Ovary (tissue), 7 donors: ENCODE measurements at regions not wholly inside any gene's neighbourhood (a gene's known extent, or its start where the extent isn't known, plus 50 kb on each side); places are given as distances from the start of the nearest gene placed in this dataset.

Experiments used
- DNase-seq, 5 donors: peaks; one replicate each; pipeline ENCODE4 v3.0.0-alpha.2; 2019 to 2020
- H3K27ac ChIP-seq, 2 donors: fragments of 200-600 bp; one replicate each; pipeline versions ENCODE4 v1.5.1 to v1.8.0; 2019 to 2022
- H3K27me3 ChIP-seq: fragments of 200-600 bp; one replicate; pipeline ENCODE4 v1.8.0; 2022
- H3K36me3 ChIP-seq: fragments of 200-600 bp; sonication (generic); one replicate; pipeline ENCODE4 v1.5.1; 2019
- H3K4me1 ChIP-seq: one replicate; pipeline ENCODE4 v1.8.1; 2013; ENCODE audit warnings: mild to moderate bottlenecking, moderate library complexity; ENCODE audit not compliant: insufficient read depth
- H3K4me3 ChIP-seq: fragments of 200-600 bp; sonication (generic); one replicate; pipeline ENCODE4 v1.5.1; 2017
- H3K9me3 ChIP-seq, 2 donors: fragments of 200-600 bp in 1 of 2; sonication (generic) in 1 of 2; one replicate each; pipeline versions ENCODE4 v1.5.1 to v1.8.1; 2013 to 2019; ENCODE audit warnings: mild to moderate bottlenecking in 1 of 2, moderate library complexity in 1 of 2
- CTCF ChIP-seq, 3 donors: fragments of 450-650 bp in 2 of 3; fragments of 200-600 bp in 1 of 3; IDR thresholded peaks; one replicate each; pipeline versions ENCODE4 v1.5.1 to v1.8.0; 2016 to 2022; ENCODE audit warnings: antibody characterized with exemption in 3 of 3, mild to moderate bottlenecking in 1 of 3
- EP300 ChIP-seq: sonication (generic); formaldehyde crosslinking; IDR thresholded peaks from one replicate; pipeline ENCODE4 v1.6.1; 2017; ENCODE audit warnings: antibody characterized with exemption
- POLR2A ChIP-seq: fragments of 450-650 bp; IDR thresholded peaks from one replicate; pipeline ENCODE4 v1.6.1; 2017; ENCODE audit warnings: antibody characterized with exemption, mild to moderate bottlenecking, moderate library complexity
- WGBS, 3 donors: extraction: QIAGEN DNeasy Blood & Tissue Kit in 1 of 3; methylation state at CpG; one replicate each; pipeline versions ENCODE4 v1.1.5 to v1.1.7; 2013 to 2017; 5-methylcytosine and 5-hydroxymethylcytosine counted together
- intact Hi-C, 4 donors: fragments of 100-400 bp; cut with DNase I; formaldehyde crosslinking; loops; one replicate each; pipeline versions ENCODE4 v1.11.0 to v1.15.1; 2022 to 2023
- donor health status: DM: no; HTN: no; CAD: no; lungs with moderate emphysema.
- donor health status: DM: no; HTN: no; CAD: no.
- donor health status: Bipolar disorder and iron deficiency.
- donor health status: DM: no; HTN: no; CAD: no.
- donor health status: DM: yes; HTN: yes; CAD: no.

- intact Hi-C loops = no loop called here
- TF ChIP-seq CTCF (IDR thresholded peaks at IDR 0.05) (no peak), POLR2A (no peak), EP300 (no peak)
These were observed 261.7 kb downstream of the NPHP4 start for GRCh38 chr1:5730272-5731109.

GRCh38 chr1:5729636-5730145, 262.5 kb downstream of the NPHP4 start:
- TF ChIP-seq CTCF (IDR thresholded peaks at IDR 0.05) (no peak), POLR2A (no peak), EP300 (no peak)
- Histone ChIP-seq H3K4me1 (no peaks in the 10 kb centered on the region), H3K27ac (no peak overlapping the region), H3K9me3 (no peaks in the 10 kb centered on the region), H3K27me3 (no peaks in the 10 kb centered on the region), H3K4me3 (no peak overlapping the region), H3K36me3 (no peaks in the 10 kb centered on the region)
- WGBS, 3 donors = 89 to 95% (median 93%) methylated on average over 4 of the region's 4 CpGs
- DNase-seq = no peak
- intact Hi-C loops = no loop called here

More at GRCh38 chr1:5730272-5731109, 261.7 kb downstream of the NPHP4 start:
- H3K9me3 ChIP-seq = no peaks in the 10 kb centered on the region
- no peaks in the 10 kb centered on the region for H3K27me3 ChIP-seq
- H3K4me3 ChIP-seq = no peak overlapping the region
- DNase-seq = no peak
- no peaks in the 10 kb centered on the region for H3K4me1 ChIP-seq
- no peak overlapping the region for H3K27ac ChIP-seq
- 87 to 92% (median 90%) methylated on average over 15 to 16 of the region's 16 CpGs for WGBS, 3 donors
- H3K36me3 ChIP-seq = no peaks in the 10 kb centered on the region

- Histone ChIP-seq H3K4me1 (no peaks in the 10 kb centered on the region), H3K9me3 (no peaks in the 10 kb centered on the region), H3K27me3 (no peaks in the 10 kb centered on the region), H3K27ac (no peak overlapping the region), H3K4me3 (no peak overlapping the region), H3K36me3 (no peaks in the 10 kb centered on the region)
- WGBS, 3 donors = 68 to 80% (median 74%) methylated on average over 5 of the region's 5 CpGs
- no peak for TF ChIP-seq POLR2A
- TF ChIP-seq CTCF (IDR thresholded peaks at IDR 0.05) = no peak
- no peak for TF ChIP-seq EP300
- DNase-seq = no peak
- intact Hi-C loops = no loop called here
These were observed 263.4 kb downstream of the NPHP4 start for GRCh38 chr1:5728663-5729355.

GRCh38 chr1:5727871-5728643, 264.2 kb downstream of the NPHP4 start:
- Histone ChIP-seq H3K27ac (no peak overlapping the region), H3K4me3 (no peak overlapping the region), H3K9me3 (no peaks in the 10 kb centered on the region), H3K4me1 (no peaks in the 10 kb centered on the region), H3K36me3 (no peaks in the 10 kb centered on the region), H3K27me3 (no peaks in the 10 kb centered on the region)
- intact Hi-C loops = no loop called here
- DNase-seq = no peak
- TF ChIP-seq EP300 (no peak), POLR2A (no peak), CTCF (IDR thresholded peaks at IDR 0.05) (no peak)
- 72 to 75% (median 74%) methylated on average over 17 of the region's 17 CpGs for WGBS, 3 donors
